HepG2 (cell line): ENCODE measurements at regions not wholly inside any gene's neighbourhood (a gene's known extent, or its start where the extent isn't known, plus 50 kb on each side); places are given as distances from the start of the nearest gene placed in this dataset.

ENCODE experiments used
- ATAC-seq: fragments of 200-7000 bp; cut with Tn5 transposase; 3 replicates; pipeline ENCODE4 v1.9.1; 2020; ENCODE audit warnings: mild to moderate bottlenecking, moderate library complexity
- BruUV-seq: library from RNA; stranded (reverse); fragments of 400-500 nt; replicated peaks from 2 replicates; lab custom pipeline; 2021; lab: Mats Ljungman, UMichigan
- CTCF ChIA-PET: fragments of 300-600 bp; formaldehyde crosslinking; extraction: SDS; loops from one replicate; lab custom pipeline; 2021; ENCODE audit warnings: low total read pairs, inconsistent platforms, low intra/inter-chr PET ratio; lab: Yijun Ruan, JAX
- POLR2A ChIA-PET: fragments of 350-600 bp; sonication (Branson Sonifier 250); formaldehyde crosslinking; loops from one replicate; lab custom pipeline; 2020; ENCODE audit warnings: antibody characterized with exemption, inconsistent platforms; lab: Yijun Ruan, JAX
- DNase-seq: peaks from one replicate; pipeline ENCODE4 v3.0.0-alpha.2; 2015; ENCODE audit warnings: low spot score
- FAIRE-seq: peaks from 3 replicates; lab custom pipeline; 2011; peaks lifted over from hg19 to GRCh38; lab: Jason Lieb, UNC
- H2AFZ ChIP-seq: one replicate; pipeline ENCODE4 v1.6.1; 2011; ENCODE audit warnings: low read length, inconsistent platforms
- H3K27ac ChIP-seq: fragments of 300-600 bp; 3 replicates; pipeline ENCODE4 v1.8.0; 2011; ENCODE audit warnings: mixed run types, mild to moderate bottlenecking, mixed read lengths, low read length, inconsistent platforms; ENCODE audit not compliant: insufficient read depth; ENCODE audit errors: extremely low read length
- H3K27me3 ChIP-seq, 2 experiments: fragments of 200-600 bp in 1 of 2; 2 replicates in 1 of 2; 3 replicates in 1 of 2; pipeline versions ENCODE4 v1.6.0 to v1.8.0; 2011; ENCODE audit warnings: low read length in 2 of 2, mild to moderate bottlenecking in 2 of 2, moderate library complexity in 2 of 2, inconsistent platforms in 1 of 2; ENCODE audit not compliant: insufficient read depth in 2 of 2, control insufficient read depth in 1 of 2
- H3K36me3 ChIP-seq, 2 experiments: fragments of 200-600 bp in 1 of 2; replicated peaks in 1 of 2; 2 replicates in 1 of 2; 3 replicates in 1 of 2; pipeline versions ENCODE4 v1.5.1 to v1.8.0; 2011; ENCODE audit warnings: low read length in 2 of 2, inconsistent platforms in 1 of 2; ENCODE audit not compliant: insufficient read depth in 2 of 2, control insufficient read depth in 1 of 2
- H3K4me1 ChIP-seq: 2 replicates; pipeline ENCODE4 v1.5.1; 2012; ENCODE audit warnings: low read length, inconsistent platforms; ENCODE audit not compliant: insufficient read depth
- H3K4me2 ChIP-seq: 2 replicates; pipeline ENCODE4 v1.6.0; 2011; ENCODE audit warnings: low read depth, low read length, inconsistent platforms
- H3K4me3 ChIP-seq, 3 experiments: fragments of 200-600 bp in 1 of 3; sonication (generic), shearing (Covaris generic) in 1 of 3; replicated peaks in 1 of 3; 2 replicates each; pipeline ENCODE4 v1.5.1; 2011 to 2016; ENCODE audit warnings: low read length in 3 of 3, inconsistent platforms in 2 of 3, low read depth in 2 of 3, mild to moderate bottlenecking in 2 of 3, control low read depth in 1 of 3, mixed read lengths in 1 of 3; ENCODE audit not compliant: insufficient read depth in 1 of 3
- H3K79me2 ChIP-seq: one replicate; pipeline ENCODE4 v1.6.1; 2011; ENCODE audit warnings: low read length, inconsistent platforms; ENCODE audit not compliant: insufficient read depth
- H3K9ac ChIP-seq: 2 replicates; pipeline ENCODE4 v1.6.0; 2011; ENCODE audit warnings: mild to moderate bottlenecking, low read depth, low read length, inconsistent platforms; ENCODE audit not compliant: insufficient read depth
- H3K9me3 ChIP-seq: 2 replicates; pipeline ENCODE4 v1.5.1; 2012; ENCODE audit warnings: mild to moderate bottlenecking, low read length
- H4K20me1 ChIP-seq: 2 replicates; pipeline ENCODE4 v1.6.0; 2011; ENCODE audit warnings: inconsistent platforms, mild to moderate bottlenecking, low read length, moderate library complexity; ENCODE audit not compliant: insufficient read depth
- ARHGAP35 ChIP-seq: sonication (generic); formaldehyde crosslinking; IDR thresholded peaks from 2 replicates; pipeline ENCODE4 v1.9.0; 2022; ENCODE audit warnings: mild to moderate bottlenecking, inconsistent platforms, moderate library complexity, missing genetic modification reagents, borderline replicate concordance
- HOXA7 ChIP-seq: sonication (generic); formaldehyde crosslinking; IDR thresholded peaks from 2 replicates; pipeline ENCODE4 v1.8.1; 2022; ENCODE audit warnings: mild to moderate bottlenecking, missing genetic modification reagents, moderate library complexity
- HOXD1 ChIP-seq: sonication (generic); formaldehyde crosslinking; IDR thresholded peaks from 2 replicates; pipeline ENCODE4 v1.5.0; 2020; ENCODE audit warnings: missing genetic modification reagents
- KDM3A ChIP-seq: IDR thresholded peaks from 2 replicates; pipeline ENCODE4 v1.6.1; 2018; ENCODE audit warnings: low read depth, missing compliant biosample characterization
- KLF12 ChIP-seq: sonication (generic); formaldehyde crosslinking; IDR thresholded peaks from 2 replicates; pipeline ENCODE4 v1.4.0; 2020; ENCODE audit warnings: missing genetic modification reagents, borderline replicate concordance
- ONECUT2 ChIP-seq: sonication (generic); formaldehyde crosslinking; IDR thresholded peaks from 2 replicates; pipeline ENCODE4 v1.4.0; 2020; ENCODE audit warnings: missing genetic modification reagents
- PRMT3 ChIP-seq: sonication (generic); formaldehyde crosslinking; IDR thresholded peaks from 2 replicates; pipeline ENCODE4 v1.8.1; 2022; ENCODE audit warnings: low read depth, mild to moderate bottlenecking, moderate library complexity, missing genetic modification reagents, borderline replicate concordance
- RFX3 ChIP-seq: IDR thresholded peaks from 2 replicates; pipeline ENCODE4 v1.6.1; 2016; ENCODE audit warnings: missing biosample characterization, missing genetic modification reagents
- SP2 ChIP-seq: sonication (generic); formaldehyde crosslinking; IDR thresholded peaks from 2 replicates; pipeline ENCODE4 v1.5.1; 2020; ENCODE audit warnings: mild to moderate bottlenecking, missing genetic modification reagents
- THAP11 ChIP-seq: IDR thresholded peaks from 2 replicates; pipeline ENCODE4 v1.6.1; 2016; ENCODE audit warnings: missing biosample characterization, missing genetic modification reagents
- ZFAT ChIP-seq: sonication (generic); formaldehyde crosslinking; conservative IDR thresholded peaks from 2 replicates; pipeline ENCODE4 v1.8.1; 2023; ENCODE audit warnings: missing genetic modification reagents, inconsistent platforms
- ZNF256 ChIP-seq: sonication (generic); formaldehyde crosslinking; conservative IDR thresholded peaks from 2 replicates; pipeline ENCODE4 v1.4.0; 2020; ENCODE audit warnings: missing genetic modification reagents
- ZNF367 ChIP-seq: sonication (generic); formaldehyde crosslinking; IDR thresholded peaks from 2 replicates; pipeline ENCODE4 v1.4.0; 2020; ENCODE audit warnings: missing genetic modification reagents, borderline replicate concordance
- ZNF558 ChIP-seq: sonication (generic); formaldehyde crosslinking; IDR thresholded peaks from 2 replicates; pipeline ENCODE4 v1.9.0; 2022; ENCODE audit warnings: mild to moderate bottlenecking, missing genetic modification reagents, borderline replicate concordance
- ZNF597 ChIP-seq: sonication (generic); formaldehyde crosslinking; IDR thresholded peaks from 2 replicates; pipeline ENCODE4 v1.5.0; 2020; ENCODE audit warnings: missing genetic modification reagents
- ZNF7 ChIP-seq: IDR thresholded peaks from 2 replicates; pipeline ENCODE4 v1.6.1; 2016; ENCODE audit warnings: missing biosample characterization, missing genetic modification reagents
- ZNF746 ChIP-seq: sonication (generic); formaldehyde crosslinking; IDR thresholded peaks from 2 replicates; pipeline ENCODE4 v1.8.0; 2022; ENCODE audit warnings: mild to moderate bottlenecking, missing genetic modification reagents
- ZNF788 ChIP-seq: sonication (generic); formaldehyde crosslinking; IDR thresholded peaks from 2 replicates; pipeline ENCODE4 v1.5.0; 2020; ENCODE audit warnings: mild to moderate bottlenecking, missing genetic modification reagents, borderline replicate concordance
- WGBS: methylation state at CpG from one replicate; pipeline ENCODE4 v1.1.6; 2017; ENCODE audit warnings: low lambda C conversion rate; 5-methylcytosine and 5-hydroxymethylcytosine counted together
- in situ Hi-C: cut with HindIII; loops from 2 replicates; pipeline ENCODE4 v1.10.0; 2017; ENCODE audit warnings: low pct_unique_long_range_greater_than_20kb; ENCODE audit not compliant: extremely low pct_ligation_motif_present
- intact Hi-C: fragments of 100-400 bp; cut with micrococcal nuclease; formaldehyde crosslinking; loops from one replicate; pipeline ENCODE4 v1.10.0; 2022; ENCODE audit not compliant: unreplicated experiment
- TF ChIP-seq, protein P1 (sequence below): sonication (generic); formaldehyde crosslinking; IDR thresholded peaks from 2 replicates; pipeline ENCODE4 v1.4.0; 2020; ENCODE audit warnings: mild to moderate bottlenecking, missing genetic modification reagents

DNA sequence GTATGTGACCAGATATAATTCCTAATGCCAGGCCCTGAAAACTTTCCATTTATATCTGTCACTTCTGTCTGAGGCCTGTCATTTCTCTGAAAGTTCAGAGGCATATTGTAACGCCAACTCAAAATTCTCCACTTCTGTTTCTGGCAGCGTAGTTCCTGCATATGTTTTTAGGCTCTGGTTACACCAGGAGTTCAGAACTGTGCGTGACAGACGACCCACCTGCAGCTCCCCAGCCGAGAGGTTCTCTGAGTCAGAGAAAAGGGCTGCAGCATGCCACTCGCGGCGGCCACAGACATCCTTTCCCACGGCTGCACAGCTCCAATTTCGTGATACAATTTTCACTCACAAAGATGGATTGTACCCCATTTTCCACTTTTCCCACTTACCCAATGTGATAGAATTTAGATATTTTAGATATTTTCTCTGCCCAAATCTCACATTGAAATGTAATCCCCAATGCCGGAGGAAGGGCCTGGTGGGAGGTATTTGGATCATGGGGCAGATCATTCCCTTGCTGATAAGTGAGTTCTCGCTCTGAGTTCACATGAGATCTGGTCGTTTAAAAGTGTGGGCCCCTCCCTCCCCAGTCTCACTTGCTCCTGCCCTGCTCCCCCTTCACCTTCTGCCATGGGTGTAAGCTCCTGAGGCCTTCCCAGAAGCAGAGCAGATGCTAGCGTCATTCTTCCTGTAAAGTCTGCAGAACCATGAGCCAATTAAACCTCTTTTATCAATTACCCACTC, 308.1 kb downstream of the LIG4 start:
- CTCF ChIA-PET, result interaction anchor here (2.2 kb wide), 1 partner anchor 248 kb away, joined by 15 read pairs; no protein-coding TSS in a partner anchor
- Histone ChIP-seq H3K9ac (no peak overlapping the region), H2AFZ (no peak overlapping the region), H3K27ac (no peak overlapping the region), H3K4me2 (no peak overlapping the region), H3K79me2 (no peaks in the 10 kb centered on the region), H3K4me3 (no peak overlapping the region), H3K36me3 (no peaks in the 10 kb centered on the region), H4K20me1 (no peaks in the 10 kb centered on the region), H3K9me3 (no peaks in the 10 kb centered on the region), H3K4me1 (no peaks in the 10 kb centered on the region), H3K27me3 (no peaks in the 10 kb centered on the region)
- FAIRE-seq, result no peak
- TF ChIP-seq ZNF7, result no peak
- TF ChIP-seq ZNF367 (CRISPR knock-in tag), result no peak
- no peak for TF ChIP-seq ZNF788
- TF ChIP-seq HOXD1 (CRISPR knock-in tag), result no peak
- no peak for TF ChIP-seq KDM3A (CRISPR knock-in tag)
- no peak for TF ChIP-seq ZNF597 (CRISPR knock-in tag)
- TF ChIP-seq KLF12 (CRISPR knock-in tag), result no peak
- no peak for TF ChIP-seq HOXA7 (CRISPR knock-in tag)
- no peak for TF ChIP-seq ZNF558
- TF ChIP-seq ZFAT (CRISPR knock-in tag), result no peak
- no peak for TF ChIP-seq ARHGAP35 (CRISPR knock-in tag)
- no peak for TF ChIP-seq ONECUT2 (CRISPR knock-in tag)
- no peak for TF ChIP-seq PRMT3 (CRISPR knock-in tag)
- TF ChIP-seq SP2 (CRISPR knock-in tag), result no peak
- TF ChIP-seq, protein P1, sequence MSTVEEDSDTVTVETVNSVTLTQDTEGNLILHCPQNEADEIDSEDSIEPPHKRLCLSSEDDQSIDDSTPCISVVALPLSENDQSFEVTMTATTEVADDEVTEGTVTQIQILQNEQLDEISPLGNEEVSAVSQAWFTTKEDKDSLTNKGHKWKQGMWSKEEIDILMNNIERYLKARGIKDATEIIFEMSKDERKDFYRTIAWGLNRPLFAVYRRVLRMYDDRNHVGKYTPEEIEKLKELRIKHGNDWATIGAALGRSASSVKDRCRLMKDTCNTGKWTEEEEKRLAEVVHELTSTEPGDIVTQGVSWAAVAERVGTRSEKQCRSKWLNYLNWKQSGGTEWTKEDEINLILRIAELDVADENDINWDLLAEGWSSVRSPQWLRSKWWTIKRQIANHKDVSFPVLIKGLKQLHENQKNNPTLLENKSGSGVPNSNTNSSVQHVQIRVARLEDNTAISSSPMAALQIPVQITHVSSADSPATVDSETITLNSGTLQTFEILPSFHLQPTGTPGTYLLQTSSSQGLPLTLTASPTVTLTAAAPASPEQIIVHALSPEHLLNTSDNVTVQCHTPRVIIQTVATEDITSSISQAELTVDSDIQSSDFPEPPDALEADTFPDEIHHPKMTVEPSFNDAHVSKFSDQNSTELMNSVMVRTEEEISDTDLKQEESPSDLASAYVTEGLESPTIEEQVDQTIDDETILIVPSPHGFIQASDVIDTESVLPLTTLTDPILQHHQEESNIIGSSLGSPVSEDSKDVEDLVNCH (CRISPR knock-in tag), result no peak
- no peak for TF ChIP-seq THAP11
- TF ChIP-seq ZNF746, result no peak
- no peak for TF ChIP-seq RFX3 (CRISPR knock-in tag)
- TF ChIP-seq ZNF256 (CRISPR knock-in tag), result no peak
- POLR2A ChIA-PET, result no interaction called here
- WGBS, result 26% methylated on average over 14 of the region's 14 CpGs
- intact Hi-C loops (no loop called here), in situ Hi-C loops (no loop called here)
- no peak for DNase-seq
- no TSS peak for BruUV-seq
- ATAC-seq, result no peak
